ENCODE measurements at regions not wholly inside any gene's neighbourhood (a gene's known extent, or its start where the extent isn't known, plus 50 kb on each side); places are given as distances from the start of the nearest gene placed in this dataset.

DNA sequence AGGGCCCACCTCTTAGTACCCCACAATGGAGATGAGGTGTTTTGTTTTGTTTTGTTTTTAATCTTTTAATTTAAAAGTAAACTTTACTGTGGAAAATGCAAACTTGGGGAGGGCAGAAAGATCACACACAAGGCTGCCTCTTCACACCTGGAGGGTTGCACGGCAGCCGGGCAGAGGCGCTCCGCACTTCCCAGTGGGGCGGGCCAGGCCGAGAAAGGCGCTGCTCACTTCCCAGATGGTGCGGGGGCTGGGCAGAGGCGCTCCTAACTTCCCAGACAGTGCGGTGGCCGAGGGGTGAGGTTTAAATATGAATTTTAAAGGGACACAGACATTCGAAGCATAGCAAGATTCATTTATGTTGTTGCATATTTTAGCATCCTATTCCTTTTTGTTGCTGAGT lies 235.9 kb upstream of the MTPN start:
- H3K9ac ChIP-seq (ENCODE audit: extremely low read depth, insufficient read length, low read length): no peak overlapping the region
- no peak overlapping the region for H2BK15ac ChIP-seq (ENCODE audit: low read depth, low read length)
- H2AFZ ChIP-seq (ENCODE audit: low read length): no peak overlapping the region
- H3K9me3 Mint-ChIP-seq: no peaks in the 10 kb centered on the region; a peak in 1 of 5 replicates
- no peak overlapping the region for H3K14ac ChIP-seq (ENCODE audit: insufficient read depth, low read length)
- no peaks in the 10 kb centered on the region for H3K79me2 ChIP-seq (ENCODE audit: insufficient read depth, low read length)
- no peak overlapping the region for H2BK12ac ChIP-seq (ENCODE audit: insufficient read length, low read depth, low read length)
- no peaks in the 10 kb centered on the region for H3K79me1 ChIP-seq (ENCODE audit: insufficient read depth, low read depth, low read length, poor library complexity, severe bottlenecking)
- no peak overlapping the region for H3K23ac ChIP-seq (ENCODE audit: insufficient read length, low read depth, low read length)
- H3K4me2 ChIP-seq (ENCODE audit: insufficient read depth, insufficient read length, low read length): no peak overlapping the region
- no peak overlapping the region for H4K8ac ChIP-seq (replicated peaks; ENCODE audit: insufficient read length, low read depth, low read length)
- no peaks in the 10 kb centered on the region for H4K20me1 ChIP-seq (ENCODE audit: control insufficient read depth, insufficient read depth, insufficient read length)
- no peaks in the 10 kb centered on the region for H3K23me2 ChIP-seq (ENCODE audit: insufficient read length, low read depth, low read length, poor library complexity, severe bottlenecking)
- no peak overlapping the region for H3K4me3 Mint-ChIP-seq
- H2AK5ac ChIP-seq (ENCODE audit: insufficient read length, low read length): no peak overlapping the region
- no peak overlapping the region for H4K5ac ChIP-seq (ENCODE audit: insufficient read length, low read depth, low read length)
- H3K27ac ChIP-seq (ENCODE audit: insufficient read length, low read depth, low read length): no peak overlapping the region
- no peak overlapping the region for H3K56ac ChIP-seq (ENCODE audit: insufficient read length, low read depth, low read length)
- H3K18ac ChIP-seq (ENCODE audit: insufficient read length, low read depth, low read length): no peak overlapping the region
- WGBS (ENCODE audit: extremely low coverage, insufficient read length, low lambda C conversion rate): no CpG with 5 or more reads among the region's 12 CpGs
- no peaks in the 10 kb centered on the region for H3K36me3 Mint-ChIP-seq (ENCODE audit: insufficient read depth in 1 of 3, low read depth in 3 of 3)
- DNase-seq: no peak
- TF ChIP-seq CTCF (conservative IDR thresholded peaks at IDR 0.05): no peak
- no peaks in the 10 kb centered on the region for H3K9me3 ChIP-seq (ENCODE audit: control insufficient read depth, low read depth, low read length)
- H2BK5ac ChIP-seq (ENCODE audit: insufficient read length, low read length): no peak overlapping the region
- H3K4me1 ChIP-seq (ENCODE audit: insufficient read depth, low read length): no peaks in the 10 kb centered on the region
- H4K91ac ChIP-seq (ENCODE audit: insufficient read length, low read depth, low read length): no peak overlapping the region
- H3K27me3 Mint-ChIP-seq (ENCODE audit: low read depth): no peaks in the 10 kb centered on the region
- no peaks in the 10 kb centered on the region; a peak in 1 of 4 replicates for H3K4me1 Mint-ChIP-seq
- no peak overlapping the region for H3K27ac Mint-ChIP-seq
- no peak overlapping the region for H2BK120ac ChIP-seq (ENCODE audit: low read depth, low read length, poor library complexity, severe bottlenecking)
- H2BK20ac ChIP-seq (ENCODE audit: low read depth, low read length, poor library complexity, severe bottlenecking): no peak overlapping the region
- H3K27me3 ChIP-seq (ENCODE audit: insufficient read depth, low read length): no peaks in the 10 kb centered on the region
- H3K4ac ChIP-seq (ENCODE audit: low read depth, low read length): no peak overlapping the region
- no peak overlapping the region for H3T11ph ChIP-seq (ENCODE audit: low read length)
